PFSK-1 (cell line): ENCODE measurements at regions not wholly inside any gene's neighbourhood (a gene's known extent, or its start where the extent isn't known, plus 50 kb on each side); places are given as distances from the start of the nearest gene placed in this dataset.

ENCODE experiments used
- POLR2AphosphoS5 ChIP-seq: IDR thresholded peaks from 2 replicates; pipeline ENCODE4 v1.6.1; 2012; ENCODE audit warnings: low read depth, mild to moderate bottlenecking, control low read depth, low read length, moderate library complexity
- REST ChIP-seq, 2 experiments: IDR thresholded peaks; 2 replicates each; pipeline versions ENCODE4 v1.6.1 to v1.8.0; 2011 to 2012; ENCODE audit warnings: low read depth in 2 of 2, low read length in 2 of 2, control low read depth in 1 of 2, inconsistent platforms in 1 of 2, mild to moderate bottlenecking in 1 of 2, moderate library complexity in 1 of 2; ENCODE audit not compliant: insufficient read depth in 1 of 2
- TAF1 ChIP-seq: IDR thresholded peaks from 2 replicates; pipeline ENCODE4 v1.6.1; 2012; ENCODE audit warnings: low read length, control low read depth, borderline replicate concordance; ENCODE audit not compliant: insufficient read depth

DNA sequence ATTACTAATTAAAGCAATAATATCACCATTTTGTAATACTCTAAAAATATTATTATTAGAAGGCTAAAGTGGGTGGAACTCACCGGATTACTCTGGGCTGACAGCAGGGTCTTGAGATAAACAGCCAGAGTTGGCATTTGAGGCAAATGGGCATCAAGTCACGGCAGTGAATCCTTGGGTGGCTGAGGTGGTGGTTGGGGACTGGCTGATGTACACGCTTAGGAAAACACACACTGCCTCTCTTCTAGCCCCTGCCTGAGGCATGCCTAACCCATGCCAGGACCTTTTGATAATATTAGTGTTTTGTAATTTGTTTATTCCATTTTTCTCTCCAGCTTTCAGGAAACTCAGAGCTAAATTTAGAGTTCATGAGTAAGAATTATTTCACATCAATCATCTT, 76.8 kb downstream of the ACKR3 start:
- no peak for TF ChIP-seq TAF1
- TF ChIP-seq POLR2AphosphoS5: no peak
- TF ChIP-seq REST (IDR thresholded peaks at IDR 0.05; ENCODE audit: insufficient read depth in 1 of 2, low read depth in 2 of 2, low read length in 2 of 2): no peak
